ENCODE measurements at regions not wholly inside any gene's neighbourhood (a gene's known extent, or its start where the extent isn't known, plus 50 kb on each side); places are given as distances from the start of the nearest gene placed in this dataset.

DNA sequence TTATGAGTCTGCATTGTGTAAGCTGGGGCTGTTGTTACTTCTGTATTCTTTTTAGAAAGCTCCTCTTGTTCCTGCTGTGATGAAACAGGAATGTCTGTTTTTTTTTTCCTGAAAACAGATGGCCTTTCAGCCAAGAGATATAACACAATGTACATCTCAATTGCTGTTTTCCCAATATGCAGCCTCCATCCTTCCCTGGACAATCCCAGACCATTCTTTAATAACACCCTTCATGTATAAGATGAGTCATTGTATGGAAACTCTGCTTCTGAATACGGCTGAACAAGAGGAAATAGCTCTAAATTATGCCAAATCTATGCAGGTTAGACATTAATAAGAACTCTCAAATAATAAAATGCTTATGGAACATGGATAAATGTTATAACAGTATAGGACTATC, 60.2 kb upstream of the LRRC4C start:
- no peaks in the 10 kb centered on the region for H3K9me3 ChIP-seq (ENCODE audit: insufficient read depth, low read length)
- no peak overlapping the region for H3K4me3 ChIP-seq (ENCODE audit: insufficient read length, low read depth)
- no peak for DNase-seq (ENCODE audit: low read depth, low spot score)
- H3K27me3 ChIP-seq (ENCODE audit: insufficient read depth, insufficient read length) = no peaks in the 10 kb centered on the region
- H3K9ac ChIP-seq (ENCODE audit: insufficient read length, low read depth) = no peak overlapping the region
- no peaks in the 10 kb centered on the region for H3K36me3 ChIP-seq (ENCODE audit: insufficient read depth, insufficient read length, low read length)
- H3K4me1 ChIP-seq (ENCODE audit: insufficient read depth, insufficient read length) = no peaks in the 10 kb centered on the region
- TF ChIP-seq SUZ12 (IDR thresholded peaks at IDR 0.05; ENCODE audit: extremely low read depth, insufficient read depth, insufficient read length) (no peak), YY1 (IDR thresholded peaks at IDR 0.05; ENCODE audit: insufficient read depth, insufficient read length) (no peak), ZNF274 (IDR thresholded peaks at IDR 0.05; ENCODE audit: low read depth, low read length) (no peak)

DNA sequence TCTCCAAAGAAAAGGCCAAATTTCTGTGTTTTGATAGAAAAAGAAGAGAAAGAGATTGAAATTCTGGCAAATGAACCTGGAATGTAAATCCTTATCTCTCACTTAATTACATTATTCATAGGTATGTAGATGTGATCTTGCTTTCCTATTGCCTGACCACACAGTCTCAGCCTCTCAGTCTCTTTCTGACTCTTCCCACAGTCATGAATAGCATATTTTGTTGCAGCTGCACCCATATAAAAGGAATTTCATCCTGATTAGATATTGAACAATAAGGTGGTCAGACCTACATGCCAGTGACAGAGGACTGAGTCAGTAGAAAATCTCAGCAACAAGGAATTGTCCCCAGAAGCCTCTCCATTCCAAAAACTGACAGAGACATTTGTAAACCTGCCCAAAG, 62.9 kb upstream of the LRRC4C start:
- Histone ChIP-seq H3K9ac (ENCODE audit: insufficient read length, low read depth) (no peak overlapping the region), H3K27me3 (ENCODE audit: insufficient read depth, insufficient read length) (no peaks in the 10 kb centered on the region), H3K4me3 (ENCODE audit: insufficient read length, low read depth) (no peak overlapping the region), H3K9me3 (ENCODE audit: insufficient read depth, low read length) (no peaks in the 10 kb centered on the region), H3K36me3 (ENCODE audit: insufficient read depth, insufficient read length, low read length) (no peaks in the 10 kb centered on the region), H3K4me1 (ENCODE audit: insufficient read depth, insufficient read length) (no peaks in the 10 kb centered on the region)
- DNase-seq (ENCODE audit: low read depth, low spot score) = no peak
- no peak for TF ChIP-seq SUZ12 (IDR thresholded peaks at IDR 0.05; ENCODE audit: extremely low read depth, insufficient read depth, insufficient read length)
- TF ChIP-seq YY1 (IDR thresholded peaks at IDR 0.05; ENCODE audit: insufficient read depth, insufficient read length) = no peak
- TF ChIP-seq ZNF274 (IDR thresholded peaks at IDR 0.05; ENCODE audit: low read depth, low read length) = no peak

DNA sequence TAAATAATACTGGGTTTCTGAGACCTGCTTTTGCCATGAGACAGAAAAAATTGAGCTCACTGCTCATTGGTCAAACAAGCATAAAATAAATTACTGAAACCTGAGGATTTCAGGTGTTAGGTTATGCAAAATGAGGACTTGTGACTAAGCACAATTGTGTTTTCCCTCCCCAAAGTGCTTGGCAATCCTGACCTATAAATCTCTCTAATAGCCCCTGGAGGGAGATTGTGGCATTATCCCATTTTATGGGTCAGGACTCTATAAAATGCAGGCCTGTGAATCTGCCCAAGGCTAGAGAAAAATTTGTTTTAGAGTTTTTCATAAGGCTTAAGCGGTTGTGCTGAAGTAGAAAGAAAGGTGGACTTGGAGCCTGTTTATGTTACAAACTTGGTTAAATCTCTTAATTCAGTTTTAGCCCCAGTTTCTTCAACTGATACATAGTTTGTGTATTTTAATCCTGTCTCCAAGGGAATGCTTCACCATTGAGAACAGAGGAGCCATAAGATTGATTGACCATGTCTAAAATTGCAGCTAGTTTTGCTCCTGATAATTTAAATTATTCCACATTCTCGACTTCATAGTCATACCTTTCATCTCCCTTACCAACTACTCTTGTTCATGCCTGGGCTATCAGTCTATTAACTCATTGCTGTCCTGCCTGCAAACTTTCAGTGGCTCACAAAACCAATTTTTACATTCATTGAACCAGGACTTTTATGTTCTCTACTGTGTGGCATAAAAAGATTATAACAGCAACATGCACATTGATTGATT, 63.6 kb upstream of the LRRC4C start:
- H3K27me3 ChIP-seq (ENCODE audit: insufficient read depth, insufficient read length) = no peaks in the 10 kb centered on the region
- no peak for DNase-seq (ENCODE audit: low read depth, low spot score)
- no peaks in the 10 kb centered on the region for H3K9me3 ChIP-seq (ENCODE audit: insufficient read depth, low read length)
- no peaks in the 10 kb centered on the region for H3K4me1 ChIP-seq (ENCODE audit: insufficient read depth, insufficient read length)
- no peak overlapping the region for H3K9ac ChIP-seq (ENCODE audit: insufficient read length, low read depth)
- H3K36me3 ChIP-seq (ENCODE audit: insufficient read depth, insufficient read length, low read length) = no peaks in the 10 kb centered on the region
- H3K4me3 ChIP-seq (ENCODE audit: insufficient read length, low read depth) = no peak overlapping the region
- TF ChIP-seq YY1 (IDR thresholded peaks at IDR 0.05; ENCODE audit: insufficient read depth, insufficient read length) (no peak), SUZ12 (IDR thresholded peaks at IDR 0.05; ENCODE audit: extremely low read depth, insufficient read depth, insufficient read length) (no peak), ZNF274 (IDR thresholded peaks at IDR 0.05; ENCODE audit: low read depth, low read length) (no peak)

GRCh38 chr11:41527530-41527929, 68.1 kb upstream of the LRRC4C start:
- no peak for DNase-seq (ENCODE audit: low read depth, low spot score)

GRCh38 chr11:41532413-41532812, 73.0 kb upstream of the LRRC4C start:
- Histone ChIP-seq H3K36me3 (ENCODE audit: insufficient read depth, insufficient read length, low read length) (no peaks in the 10 kb centered on the region), H3K9ac (ENCODE audit: insufficient read length, low read depth) (no peak overlapping the region), H3K9me3 (ENCODE audit: insufficient read depth, low read length) (no peaks in the 10 kb centered on the region), H3K27me3 (ENCODE audit: insufficient read depth, insufficient read length) (no peaks in the 10 kb centered on the region), H3K4me3 (ENCODE audit: insufficient read length, low read depth) (no peak overlapping the region), H3K4me1 (ENCODE audit: insufficient read depth, insufficient read length) (no peaks in the 10 kb centered on the region)
- no peak for TF ChIP-seq SUZ12 (IDR thresholded peaks at IDR 0.05; ENCODE audit: extremely low read depth, insufficient read depth, insufficient read length)
- no peak for TF ChIP-seq YY1 (IDR thresholded peaks at IDR 0.05; ENCODE audit: insufficient read depth, insufficient read length)
- no peak for TF ChIP-seq ZNF274 (IDR thresholded peaks at IDR 0.05; ENCODE audit: low read depth, low read length)
- DNase-seq (ENCODE audit: low read depth, low spot score) = no peak

More at GRCh38 chr11:41527530-41527929, 68.1 kb upstream of the LRRC4C start:
- no peak overlapping the region for H3K4me3 ChIP-seq (ENCODE audit: insufficient read length, low read depth)
- H3K9ac ChIP-seq (ENCODE audit: insufficient read length, low read depth) = no peak overlapping the region
- H3K27me3 ChIP-seq (ENCODE audit: insufficient read depth, insufficient read length) = no peaks in the 10 kb centered on the region
- no peaks in the 10 kb centered on the region for H3K36me3 ChIP-seq (ENCODE audit: insufficient read depth, insufficient read length, low read length)
- no peaks in the 10 kb centered on the region for H3K4me1 ChIP-seq (ENCODE audit: insufficient read depth, insufficient read length)
- H3K9me3 ChIP-seq (ENCODE audit: insufficient read depth, low read length) = no peaks in the 10 kb centered on the region
- TF ChIP-seq SUZ12 (IDR thresholded peaks at IDR 0.05; ENCODE audit: extremely low read depth, insufficient read depth, insufficient read length) = no peak
- no peak for TF ChIP-seq YY1 (IDR thresholded peaks at IDR 0.05; ENCODE audit: insufficient read depth, insufficient read length)
- TF ChIP-seq ZNF274 (IDR thresholded peaks at IDR 0.05; ENCODE audit: low read depth, low read length) = no peak

DNA sequence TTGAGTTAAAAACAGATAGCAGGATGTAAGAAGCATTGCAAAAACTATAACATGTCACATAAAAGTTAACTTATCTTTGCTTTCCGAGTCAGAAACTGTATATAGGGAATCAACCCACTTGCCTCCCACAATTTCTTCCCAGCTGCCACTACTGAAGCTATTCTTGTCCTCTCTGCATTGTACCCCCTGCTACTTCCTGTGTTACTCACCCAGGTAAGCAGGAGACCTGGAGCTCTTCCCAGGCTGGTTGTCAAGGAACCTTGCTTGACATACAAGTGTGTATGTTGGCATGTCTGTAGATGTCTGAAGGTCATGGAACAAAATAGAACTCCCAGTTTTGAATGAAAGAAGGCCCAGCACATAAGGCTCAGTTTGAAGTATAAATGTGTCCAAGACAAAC, 74.3 kb upstream of the LRRC4C start:
- Histone ChIP-seq H3K9me3 (ENCODE audit: insufficient read depth, low read length) (no peaks in the 10 kb centered on the region), H3K27me3 (ENCODE audit: insufficient read depth, insufficient read length) (no peaks in the 10 kb centered on the region), H3K9ac (ENCODE audit: insufficient read length, low read depth) (no peak overlapping the region), H3K4me1 (ENCODE audit: insufficient read depth, insufficient read length) (no peaks in the 10 kb centered on the region), H3K4me3 (ENCODE audit: insufficient read length, low read depth) (no peak overlapping the region), H3K36me3 (ENCODE audit: insufficient read depth, insufficient read length, low read length) (no peaks in the 10 kb centered on the region)
- DNase-seq (ENCODE audit: low read depth, low spot score) = no peak
- no peak for TF ChIP-seq SUZ12 (IDR thresholded peaks at IDR 0.05; ENCODE audit: extremely low read depth, insufficient read depth, insufficient read length)
- TF ChIP-seq ZNF274 (IDR thresholded peaks at IDR 0.05; ENCODE audit: low read depth, low read length) = no peak
- TF ChIP-seq YY1 (IDR thresholded peaks at IDR 0.05; ENCODE audit: insufficient read depth, insufficient read length) = no peak

GRCh38 chr11:41534391-41534790, 74.9 kb upstream of the LRRC4C start:
- Histone ChIP-seq H3K4me3 (ENCODE audit: insufficient read length, low read depth) (no peak overlapping the region), H3K9me3 (ENCODE audit: insufficient read depth, low read length) (no peaks in the 10 kb centered on the region), H3K9ac (ENCODE audit: insufficient read length, low read depth) (no peak overlapping the region), H3K27me3 (ENCODE audit: insufficient read depth, insufficient read length) (no peaks in the 10 kb centered on the region), H3K36me3 (ENCODE audit: insufficient read depth, insufficient read length, low read length) (no peaks in the 10 kb centered on the region), H3K4me1 (ENCODE audit: insufficient read depth, insufficient read length) (no peaks in the 10 kb centered on the region)
- no peak for DNase-seq (ENCODE audit: low read depth, low spot score)
- no peak for TF ChIP-seq ZNF274 (IDR thresholded peaks at IDR 0.05; ENCODE audit: low read depth, low read length)
- TF ChIP-seq YY1 (IDR thresholded peaks at IDR 0.05; ENCODE audit: insufficient read depth, insufficient read length) = no peak

Measured in NT2/D1 (cell line).